ENCODE measurements at regions not wholly inside any gene's neighbourhood (a gene's known extent, or its start where the extent isn't known, plus 50 kb on each side); places are given as distances from the start of the nearest gene placed in this dataset.
A peak's percentile ranks its signal among the peaks of the same experiment; 100 is the strongest.
"Not testable (repeated sequence)": the region's sequence is repeated elsewhere in the genome, so short reads cannot be mapped to it uniquely, and the experiment has no call there.

GRCh38 chr6:95805699-95806098 is 210.1 kb upstream of the FUT9 start:
- no peak for DNase-seq (ENCODE audit: low spot score in 2 of 2)
- Mint-ChIP-seq H3K9me3 (peaks cover 0 to 5% of the 10 kb centered on the region in 2 donors), H3K27ac (no peak overlapping the region), H3K36me3 (no peaks in the 10 kb centered on the region)
- peak in 1 of 2 donors; percentile 78 for ATAC-seq

GRCh38 chr6:95815389-95816056 is 200.3 kb upstream of the FUT9 start:
- Mint-ChIP-seq H3K9me3 (peaks cover 0 to 6% of the 10 kb centered on the region in 2 donors), H3K27ac (no peak overlapping the region), H3K36me3 (no peaks in the 10 kb centered on the region)
- no peak for DNase-seq (ENCODE audit: low spot score in 2 of 2)
- ATAC-seq, result no peak

- DNase-seq (ENCODE audit: low spot score in 2 of 2) (no peak), ATAC-seq (no peak)
- Mint-ChIP-seq H3K27ac (no peak overlapping the region), H3K9me3 (peaks cover 6 to 13% of the 10 kb centered on the region in 2 donors), H3K36me3 (no peaks in the 10 kb centered on the region)
These were observed 196.3 kb upstream of the FUT9 start for GRCh38 chr6:95819461-95819860.

GRCh38 chr6:95819939-95820338 is 195.8 kb upstream of the FUT9 start:
- ATAC-seq, result no peak
- Mint-ChIP-seq H3K36me3 (no peaks in the 10 kb centered on the region), H3K9me3 (peaks cover 6 to 16% of the 10 kb centered on the region in 2 donors), H3K27ac (no peak overlapping the region)
- DNase-seq (ENCODE audit: low spot score in 2 of 2), result no peak

- no peak overlapping the region for H3K27ac Mint-ChIP-seq
- no peak for ATAC-seq
- no peak for DNase-seq (ENCODE audit: low spot score in 2 of 2)
- peaks cover 0 to 4% of the 10 kb centered on the region in 2 donors for H3K9me3 Mint-ChIP-seq
- no peaks in the 10 kb centered on the region for H3K36me3 Mint-ChIP-seq
These were observed 184.8 kb upstream of the FUT9 start for GRCh38 chr6:95830859-95831557.

- H3K27ac Mint-ChIP-seq, result no peak overlapping the region
- DNase-seq (ENCODE audit: low spot score in 2 of 2) (no peak), ATAC-seq (no peak)
- H3K36me3 Mint-ChIP-seq, result no peaks in the 10 kb centered on the region
- peaks cover 0 to 4% of the 10 kb centered on the region in 2 donors for H3K9me3 Mint-ChIP-seq
These were observed 177.9 kb upstream of the FUT9 start for GRCh38 chr6:95837890-95838289.

GRCh38 chr6:95841560-95841959 is 174.2 kb upstream of the FUT9 start:
- Mint-ChIP-seq H3K9me3 (peaks cover 0 to 4% of the 10 kb centered on the region in 2 donors), H3K36me3 (no peaks in the 10 kb centered on the region)
- ATAC-seq, result no peak

GRCh38 chr6:95846652-95847051 is 169.1 kb upstream of the FUT9 start:
- no peaks in the 10 kb centered on the region for H3K36me3 Mint-ChIP-seq
- peaks cover 0 to 9% of the 10 kb centered on the region in 2 donors for H3K9me3 Mint-ChIP-seq
- ATAC-seq (no peak), DNase-seq (ENCODE audit: low spot score in 2 of 2) (no peak)
- no peak overlapping the region for H3K27ac Mint-ChIP-seq

More at GRCh38 chr6:95841560-95841959, 174.2 kb upstream of the FUT9 start:
- DNase-seq (ENCODE audit: low spot score in 2 of 2), result no peak
- no peak overlapping the region for H3K27ac Mint-ChIP-seq

- no peak overlapping the region for H3K27ac Mint-ChIP-seq
- H3K9me3 Mint-ChIP-seq, result peaks cover 0 to 9% of the 10 kb centered on the region in 2 donors
- DNase-seq (ENCODE audit: low spot score in 2 of 2), result no peak
- ATAC-seq, result no peak
- no peaks in the 10 kb centered on the region for H3K36me3 Mint-ChIP-seq
These were observed 168.7 kb upstream of the FUT9 start for GRCh38 chr6:95847061-95847460.

GRCh38 chr6:95848717-95849116 is 167.1 kb upstream of the FUT9 start:
- no peak for DNase-seq (ENCODE audit: low spot score in 2 of 2)
- no peak for ATAC-seq
- H3K9me3 Mint-ChIP-seq, result peaks cover 0 to 9% of the 10 kb centered on the region in 2 donors
- no peaks in the 10 kb centered on the region for H3K36me3 Mint-ChIP-seq
- H3K27ac Mint-ChIP-seq, result no peak overlapping the region

GRCh38 chr6:95856876-95857364 is 158.9 kb upstream of the FUT9 start:
- Mint-ChIP-seq H3K36me3 (peaks cover 0 to 7% of the 10 kb centered on the region in 2 donors), H3K27ac (no peak overlapping the region), H3K9me3 (peaks cover 11 to 19% of the 10 kb centered on the region in 2 donors)
- DNase-seq (ENCODE audit: low spot score in 2 of 2) (no peak), ATAC-seq (no peak)

GRCh38 chr6:95865857-95866256 is 149.9 kb upstream of the FUT9 start:
- H3K36me3 Mint-ChIP-seq, result no peaks in the 10 kb centered on the region
- ATAC-seq (no peak), DNase-seq (ENCODE audit: low spot score in 2 of 2) (no peak)
- H3K27ac Mint-ChIP-seq, result no peak overlapping the region
- H3K9me3 Mint-ChIP-seq, result no peaks in the 10 kb centered on the region

GRCh38 chr6:95866732-95867131 is 149.0 kb upstream of the FUT9 start:
- Mint-ChIP-seq H3K27ac (no peak overlapping the region), H3K9me3 (no peaks in the 10 kb centered on the region), H3K36me3 (no peaks in the 10 kb centered on the region)
- ATAC-seq (no peak), DNase-seq (ENCODE audit: low spot score in 2 of 2) (no peak)

- no peak for DNase-seq (ENCODE audit: low spot score in 2 of 2)
These were observed 148.6 kb upstream of the FUT9 start for GRCh38 chr6:95867205-95867604.

GRCh38 chr6:95877480-95877879 is 138.3 kb upstream of the FUT9 start:
- DNase-seq (ENCODE audit: low spot score in 2 of 2), result no peak
- ATAC-seq, result no peak
- Mint-ChIP-seq H3K36me3 (no peaks in the 10 kb centered on the region), H3K27ac (no peak overlapping the region), H3K9me3 (no peaks in the 10 kb centered on the region)

More at GRCh38 chr6:95867205-95867604, 148.6 kb upstream of the FUT9 start:
- ATAC-seq, result no peak
- no peaks in the 10 kb centered on the region for H3K9me3 Mint-ChIP-seq
- no peak overlapping the region for H3K27ac Mint-ChIP-seq
- no peaks in the 10 kb centered on the region for H3K36me3 Mint-ChIP-seq

- ATAC-seq, result no peak
- Mint-ChIP-seq H3K9me3 (no peaks in the 10 kb centered on the region), H3K36me3 (no peaks in the 10 kb centered on the region), H3K27ac (no peak overlapping the region)
- DNase-seq (ENCODE audit: low spot score in 2 of 2), result no peak
These were observed 135.9 kb upstream of the FUT9 start for GRCh38 chr6:95879856-95880255.

GRCh38 chr6:95882371-95882770 is 133.4 kb upstream of the FUT9 start:
- Mint-ChIP-seq H3K36me3 (peaks cover 0 to 3% of the 10 kb centered on the region in 2 donors), H3K9me3 (peaks cover under 1 to 5% of the 10 kb centered on the region in 2 donors), H3K27ac (no peak overlapping the region)
- DNase-seq (ENCODE audit: low spot score in 2 of 2) (no peak), ATAC-seq (no peak)

GRCh38 chr6:95888711-95889110 is 127.1 kb upstream of the FUT9 start:
- H3K27ac Mint-ChIP-seq; H3K36me3 Mint-ChIP-seq; ATAC-seq; DNase-seq (ENCODE audit: low spot score in 2 of 2): not testable (repeated sequence)
- peaks cover 7 to 14% of the 10 kb centered on the region in 2 donors for H3K9me3 Mint-ChIP-seq
